IPS-20b (cell line): ENCODE measurements at regions not wholly inside any gene's neighbourhood (a gene's known extent, or its start where the extent isn't known, plus 50 kb on each side); places are given as distances from the start of the nearest gene placed in this dataset.

Source experiments
- H3K27ac ChIP-seq: one replicate; pipeline ENCODE4 v1.5.1; 2013; ENCODE audit warnings: low read length
- H3K27me3 ChIP-seq: 2 replicates; pipeline ENCODE4 v1.6.1; 2013; ENCODE audit warnings: mild to moderate bottlenecking, low read length, inconsistent platforms; ENCODE audit not compliant: insufficient read depth
- H3K36me3 ChIP-seq: 2 replicates; pipeline ENCODE4 v1.6.1; 2013; ENCODE audit warnings: low read depth, mild to moderate bottlenecking, inconsistent platforms, low read length, moderate library complexity; ENCODE audit not compliant: insufficient read depth
- H3K4me1 ChIP-seq: 2 replicates; pipeline ENCODE4 v1.6.1; 2013; ENCODE audit warnings: mild to moderate bottlenecking, control low read depth, inconsistent platforms, low read length, moderate library complexity; ENCODE audit not compliant: insufficient read depth
- H3K4me3 ChIP-seq: 2 replicates; pipeline ENCODE4 v1.5.1; 2013; ENCODE audit warnings: mild to moderate bottlenecking, low read length, inconsistent platforms
- H3K9ac ChIP-seq: 2 replicates; pipeline ENCODE4 v1.6.1; 2013; ENCODE audit warnings: low read depth, mild to moderate bottlenecking, inconsistent platforms, low read length, moderate library complexity
- H3K9me3 ChIP-seq: 2 replicates; pipeline ENCODE4 v1.6.1; 2013; ENCODE audit warnings: mild to moderate bottlenecking, low read depth, low read length, inconsistent platforms; ENCODE audit not compliant: insufficient read depth

DNA sequence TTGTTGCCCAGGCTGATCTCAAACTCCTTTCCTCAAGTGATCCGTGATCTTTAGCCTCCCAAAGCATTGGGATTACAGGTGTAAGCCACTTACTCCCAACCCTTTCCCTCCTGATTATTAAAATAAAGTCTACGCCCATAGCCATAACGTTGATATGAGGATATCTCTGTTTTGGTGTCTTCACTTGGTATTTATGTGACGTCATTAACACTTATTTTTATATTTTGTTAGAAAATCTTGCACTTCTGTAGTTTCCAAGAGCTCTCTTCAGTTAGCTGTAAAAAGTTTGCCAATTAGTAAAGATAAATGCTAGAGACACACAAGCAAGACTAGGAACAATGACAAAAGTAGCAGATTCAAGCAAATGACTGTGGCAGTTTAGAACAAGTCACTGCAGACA, 115.6 kb upstream of the HSF2 start:
- no peaks in the 10 kb centered on the region for H3K9me3 ChIP-seq
- H3K36me3 ChIP-seq: no peaks in the 10 kb centered on the region
- no peak overlapping the region for H3K9ac ChIP-seq
- H3K27ac ChIP-seq: no peak overlapping the region
- no peaks in the 10 kb centered on the region for H3K4me1 ChIP-seq
- H3K4me3 ChIP-seq: no peak overlapping the region
- no peaks in the 10 kb centered on the region for H3K27me3 ChIP-seq

DNA sequence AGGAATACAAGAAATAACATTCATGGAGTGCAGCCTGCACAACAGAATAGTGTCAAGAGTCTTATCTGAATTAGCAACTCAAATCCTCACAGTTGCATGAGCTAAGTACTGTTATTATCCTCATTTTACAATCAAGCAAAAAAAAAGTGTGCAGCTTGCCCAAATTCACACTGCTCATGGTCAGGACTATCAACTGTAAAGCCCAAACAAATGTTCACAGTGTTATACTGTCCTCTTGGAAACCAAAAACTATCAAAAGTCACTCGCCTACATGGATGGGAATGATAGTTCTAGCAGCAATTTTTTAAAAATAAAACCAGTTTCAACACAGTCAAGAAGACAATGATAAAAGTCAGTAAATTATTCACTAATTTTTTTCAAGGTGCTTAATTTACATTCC, 114.6 kb upstream of the HSF2 start:
- Histone ChIP-seq H3K9me3 (no peaks in the 10 kb centered on the region), H3K9ac (no peak overlapping the region), H3K27me3 (no peaks in the 10 kb centered on the region), H3K4me1 (no peaks in the 10 kb centered on the region), H3K4me3 (no peak overlapping the region), H3K36me3 (no peaks in the 10 kb centered on the region), H3K27ac (no peak overlapping the region)

DNA sequence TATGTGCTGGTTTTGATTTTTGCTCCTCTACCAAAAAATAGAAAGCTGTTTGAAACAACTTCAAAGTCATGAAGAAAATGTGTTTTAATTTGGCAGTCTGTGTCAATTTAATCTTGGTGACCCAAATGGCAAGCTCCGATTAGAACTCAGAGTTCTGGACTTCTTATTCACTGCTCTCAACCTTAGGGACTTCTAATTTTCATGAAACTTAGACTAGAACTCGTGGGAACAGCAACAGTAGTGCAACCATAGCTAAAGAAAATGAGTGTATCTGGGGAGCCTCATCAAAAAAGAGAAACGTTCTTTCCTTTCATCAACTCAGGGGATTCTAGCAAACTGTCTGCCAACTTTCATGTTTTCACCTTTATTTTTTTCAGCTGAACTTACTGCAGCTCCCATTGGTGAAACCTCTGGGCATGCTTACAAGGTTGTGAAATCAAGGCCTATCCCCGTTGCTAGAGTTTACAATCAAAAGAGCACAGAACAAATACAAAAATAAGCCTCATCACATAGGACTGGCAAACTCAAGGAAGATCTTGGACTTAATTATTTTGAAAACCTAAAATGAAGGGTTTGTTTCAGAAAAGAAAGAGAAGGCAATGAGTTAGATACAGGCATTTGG, 114.0 kb upstream of the HSF2 start:
- Histone ChIP-seq H3K4me1 (no peaks in the 10 kb centered on the region), H3K9ac (no peak overlapping the region), H3K4me3 (no peak overlapping the region), H3K36me3 (no peaks in the 10 kb centered on the region), H3K27ac (no peak overlapping the region), H3K9me3 (no peaks in the 10 kb centered on the region), H3K27me3 (no peaks in the 10 kb centered on the region)

DNA sequence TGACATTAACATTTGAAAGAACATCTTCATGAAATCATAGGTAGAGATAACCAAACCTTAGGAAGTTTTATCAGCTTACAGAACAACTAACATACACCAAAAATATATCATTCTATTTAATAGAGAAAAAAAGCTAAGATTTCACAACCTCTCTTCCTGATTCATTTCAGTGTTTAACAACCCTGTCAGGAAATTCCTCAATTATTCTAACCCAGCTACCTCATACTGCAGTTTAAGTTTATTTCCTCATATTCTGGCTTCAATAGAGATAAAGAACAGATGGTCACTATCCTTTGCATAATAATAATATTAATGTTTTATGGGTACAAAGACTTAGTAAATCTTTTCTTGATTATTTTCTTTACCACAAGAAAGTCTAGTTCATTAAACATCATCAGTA, 112.9 kb upstream of the HSF2 start:
- Histone ChIP-seq H3K27ac (no peak overlapping the region), H3K36me3 (no peaks in the 10 kb centered on the region), H3K9ac (no peak overlapping the region), H3K4me1 (no peaks in the 10 kb centered on the region), H3K27me3 (no peaks in the 10 kb centered on the region), H3K4me3 (no peak overlapping the region), H3K9me3 (no peaks in the 10 kb centered on the region)

DNA sequence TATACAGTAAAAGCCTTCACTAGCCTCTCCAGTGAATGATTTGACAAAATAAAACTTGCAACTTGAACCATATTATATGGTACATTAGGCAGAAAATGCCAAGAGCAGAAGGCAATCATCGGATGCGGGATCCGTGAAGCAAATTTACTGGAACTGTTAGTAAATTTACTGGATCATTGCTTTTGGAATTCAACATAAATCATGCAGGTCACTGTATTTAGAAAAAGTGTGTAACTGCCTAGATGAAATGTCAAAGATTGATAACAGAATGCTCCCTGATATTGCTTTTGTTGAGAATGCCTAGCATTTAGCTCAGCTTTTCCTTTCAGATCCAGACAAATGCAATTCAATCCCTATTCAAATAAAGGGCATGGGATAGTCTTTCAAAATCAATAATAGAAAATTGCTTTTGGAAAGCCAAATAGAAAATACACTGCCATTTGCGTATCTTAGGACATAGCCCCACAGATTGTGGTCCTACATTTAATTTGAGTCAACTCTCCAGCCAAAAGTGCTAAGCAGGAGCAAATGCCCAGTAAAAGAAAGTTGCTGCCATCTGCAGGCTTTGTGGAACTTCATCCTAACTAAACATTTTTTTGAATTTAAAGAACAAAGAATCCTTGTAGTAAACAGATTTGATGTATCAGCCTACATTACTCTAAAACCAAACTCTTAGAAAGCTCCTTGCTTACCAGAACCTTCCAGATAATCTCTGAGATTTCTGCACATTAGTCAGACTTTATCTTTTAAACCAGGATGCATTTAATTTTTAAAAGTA, 109.5 kb upstream of the HSF2 start:
- Histone ChIP-seq H3K9ac (no peak overlapping the region), H3K4me1 (no peaks in the 10 kb centered on the region), H3K27me3 (no peaks in the 10 kb centered on the region), H3K4me3 (no peak overlapping the region), H3K27ac (no peak overlapping the region), H3K36me3 (no peaks in the 10 kb centered on the region), H3K9me3 (no peaks in the 10 kb centered on the region)

DNA sequence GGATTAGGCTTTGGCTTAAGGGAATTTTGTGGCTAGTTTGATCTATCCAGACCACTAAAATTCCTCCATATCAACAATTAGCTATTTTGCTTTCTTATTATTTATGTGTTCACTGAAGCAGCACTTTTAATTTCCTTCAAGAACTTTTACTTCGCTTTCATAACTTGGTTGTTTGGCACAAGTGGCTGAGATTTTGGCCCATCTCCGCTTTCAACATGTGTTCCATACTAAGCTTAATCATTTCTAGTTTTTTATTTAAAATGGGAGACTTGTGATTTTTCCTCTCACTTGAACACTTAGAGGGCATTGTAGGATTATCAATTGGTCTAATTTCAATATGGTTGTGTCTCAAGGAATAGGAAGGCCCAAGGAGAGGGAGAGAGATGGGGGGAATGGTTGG, 102.4 kb upstream of the HSF2 start:
- H3K9ac ChIP-seq: no peak overlapping the region
- no peaks in the 10 kb centered on the region for H3K36me3 ChIP-seq
- H3K27ac ChIP-seq: no peak overlapping the region
- no peaks in the 10 kb centered on the region for H3K4me1 ChIP-seq
- no peak overlapping the region for H3K4me3 ChIP-seq
- H3K9me3 ChIP-seq: no peaks in the 10 kb centered on the region
- no peaks in the 10 kb centered on the region for H3K27me3 ChIP-seq

DNA sequence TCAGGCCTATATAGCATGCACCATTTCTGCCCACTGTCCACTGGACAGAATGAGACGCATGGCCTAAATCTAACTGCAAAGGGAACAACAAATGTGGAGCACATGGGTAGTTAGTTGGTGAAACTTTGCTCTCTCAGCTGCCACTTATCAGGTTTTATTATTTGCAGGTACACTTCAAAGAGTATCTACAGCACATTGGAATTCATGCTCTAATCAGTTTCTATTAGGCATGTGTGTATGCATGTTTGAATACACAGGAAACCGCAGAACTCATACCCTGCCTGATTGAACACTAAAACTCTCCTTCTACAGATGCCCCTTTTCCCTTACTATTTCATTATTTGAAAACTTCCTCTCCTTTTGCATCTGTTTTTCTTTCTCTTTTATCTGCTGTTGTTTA, 97.4 kb upstream of the HSF2 start:
- Histone ChIP-seq H3K27ac (no peak overlapping the region), H3K4me3 (no peak overlapping the region), H3K36me3 (no peaks in the 10 kb centered on the region), H3K9ac (no peak overlapping the region), H3K9me3 (peaks cover 6% of the 10 kb centered on the region; the same call in 1 of the 2 replicates), H3K4me1 (no peaks in the 10 kb centered on the region), H3K27me3 (no peaks in the 10 kb centered on the region)

DNA sequence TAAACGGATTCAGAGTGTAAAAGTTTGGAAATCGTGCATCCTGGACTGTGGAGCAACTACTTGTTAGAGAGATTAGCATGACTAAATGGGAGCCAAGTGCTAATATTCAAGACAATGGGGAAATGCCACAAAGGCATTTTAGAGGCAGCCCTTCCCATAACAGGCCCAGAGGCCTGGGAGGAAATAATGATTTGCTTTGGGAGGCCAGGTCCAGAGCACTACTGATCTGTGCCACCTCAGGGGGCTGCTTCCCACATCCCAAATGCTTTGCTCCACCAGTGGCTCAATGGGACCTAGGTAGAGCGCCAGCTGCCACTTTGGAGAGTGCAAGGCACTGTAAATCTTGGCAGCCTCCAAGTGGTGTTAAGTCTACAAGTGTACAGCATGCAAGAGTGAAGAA, 91.9 kb upstream of the HSF2 start:
- no peaks in the 10 kb centered on the region for H3K36me3 ChIP-seq
- no peaks in the 10 kb centered on the region for H3K27me3 ChIP-seq
- H3K27ac ChIP-seq: no peak overlapping the region

DNA sequence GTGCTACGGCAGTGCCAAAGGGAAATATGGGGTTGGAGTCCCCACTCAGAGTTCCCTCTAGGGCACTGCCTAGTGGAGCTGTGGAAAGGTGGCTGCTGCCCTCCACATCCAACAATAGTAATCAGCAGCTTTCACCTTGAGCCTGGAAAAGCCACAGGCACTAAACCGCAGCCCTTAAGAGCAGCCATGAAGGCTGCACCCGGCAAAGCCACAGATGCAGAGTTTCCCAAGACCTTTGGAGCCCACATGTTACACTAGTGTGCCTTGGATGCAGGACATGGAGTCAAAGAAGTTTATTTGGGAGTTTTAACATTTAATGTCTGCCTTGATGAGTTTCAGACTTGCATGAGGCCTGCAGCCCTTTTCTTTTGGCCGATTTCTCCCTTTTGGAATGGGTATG, 91.4 kb upstream of the HSF2 start:
- Histone ChIP-seq H3K9ac (no peak overlapping the region), H3K27ac (no peak overlapping the region), H3K9me3 (peaks cover 24% of the 10 kb centered on the region), H3K36me3 (no peaks in the 10 kb centered on the region), H3K4me1 (no peaks in the 10 kb centered on the region), H3K27me3 (no peaks in the 10 kb centered on the region), H3K4me3 (no peak overlapping the region)

More for the DNA sequence above, 91.9 kb upstream of the HSF2 start:
- Histone ChIP-seq H3K9ac (no peak overlapping the region), H3K9me3 (peaks cover 24% of the 10 kb centered on the region), H3K4me3 (no peak overlapping the region), H3K4me1 (no peaks in the 10 kb centered on the region)

DNA sequence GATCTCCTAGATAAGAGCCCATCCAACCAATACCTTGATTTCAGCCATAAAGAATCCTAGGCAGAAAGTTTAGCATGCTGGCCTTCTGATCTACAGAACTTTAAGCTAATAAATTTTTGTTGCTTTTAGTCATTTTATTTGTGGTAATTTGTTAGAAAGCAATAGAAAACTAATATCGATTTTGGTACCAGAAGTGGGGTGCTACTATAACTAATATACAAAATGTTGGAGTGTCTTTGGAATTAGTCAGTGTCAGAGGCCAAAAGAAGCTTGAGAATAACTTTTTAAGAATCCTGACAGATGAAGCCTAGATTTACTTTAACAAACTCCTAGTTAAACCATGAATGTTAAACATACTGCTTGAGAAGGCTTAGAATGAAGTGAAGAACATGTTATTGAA, 83.6 kb upstream of the HSF2 start:
- H3K4me1 ChIP-seq: no peaks in the 10 kb centered on the region
- no peak overlapping the region for H3K4me3 ChIP-seq
- no peak overlapping the region for H3K9ac ChIP-seq
- no peaks in the 10 kb centered on the region; the same call in 1 of the 2 replicates for H3K36me3 ChIP-seq
- H3K27ac ChIP-seq: no peak overlapping the region
- H3K9me3 ChIP-seq: peaks cover 18% of the 10 kb centered on the region
- H3K27me3 ChIP-seq: no peaks in the 10 kb centered on the region

DNA sequence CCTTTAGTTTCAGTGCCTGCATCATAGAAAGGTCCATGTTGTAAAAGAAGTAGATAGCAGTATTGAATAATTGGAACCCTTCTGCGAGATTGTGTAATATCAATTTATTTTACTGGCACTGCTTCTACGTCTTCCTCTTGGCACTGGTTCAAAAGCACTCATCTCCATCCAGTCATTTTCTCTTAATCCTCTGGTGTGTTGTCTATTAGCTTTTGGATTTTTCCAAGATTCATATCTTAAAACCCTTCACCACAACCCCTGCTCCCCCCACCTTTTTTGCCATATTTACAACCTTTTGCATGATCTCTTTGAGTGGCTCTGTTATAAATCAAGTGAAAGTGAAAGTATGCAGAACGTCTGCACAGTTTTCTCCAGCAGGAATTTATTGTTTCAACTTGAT, 76.6 kb upstream of the HSF2 start:
- H3K4me1 ChIP-seq: no peaks in the 10 kb centered on the region
- no peak overlapping the region for H3K27ac ChIP-seq
- no peak overlapping the region for H3K4me3 ChIP-seq
- no peaks in the 10 kb centered on the region for H3K36me3 ChIP-seq
- H3K27me3 ChIP-seq: no peaks in the 10 kb centered on the region
- H3K9ac ChIP-seq: no peak overlapping the region
- H3K9me3 ChIP-seq: no peaks in the 10 kb centered on the region

DNA sequence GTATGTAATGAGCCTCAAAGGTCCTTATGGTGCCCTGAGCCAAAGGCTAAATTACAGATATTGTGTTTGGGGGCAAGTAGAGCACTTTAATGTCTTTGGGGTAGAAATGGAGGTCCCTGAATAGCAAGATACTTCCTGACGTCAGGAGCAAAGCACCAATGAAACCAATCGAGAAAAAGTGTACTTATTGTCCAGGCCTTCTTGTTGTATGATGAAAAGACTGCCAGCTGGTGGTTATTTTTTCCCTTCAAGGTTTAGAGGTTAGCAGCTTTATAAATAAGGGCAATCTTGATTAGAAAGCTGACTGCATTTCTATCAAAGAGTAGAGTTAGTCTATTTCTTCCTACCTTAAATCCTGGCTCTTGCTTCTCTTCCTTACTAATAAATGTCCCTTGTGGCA, 76.1 kb upstream of the HSF2 start:
- H3K9ac ChIP-seq: no peak overlapping the region
- no peak overlapping the region for H3K4me3 ChIP-seq
- H3K27ac ChIP-seq: no peak overlapping the region

More for the DNA sequence above, 76.1 kb upstream of the HSF2 start:
- Histone ChIP-seq H3K4me1 (no peaks in the 10 kb centered on the region), H3K36me3 (no peaks in the 10 kb centered on the region), H3K27me3 (no peaks in the 10 kb centered on the region), H3K9me3 (no peaks in the 10 kb centered on the region)
